Ureter (tissue), 1 donor: ENCODE measurements at regions not wholly inside any gene's neighbourhood (a gene's known extent, or its start where the extent isn't known, plus 50 kb on each side); places are given as distances from the start of the nearest gene placed in this dataset.

Experiments
- DNase-seq: peaks from one replicate; pipeline ENCODE4 v3.0.0-alpha.2; 2020; ENCODE audit warnings: low spot score
- donor health status: DM: yes; HTN: yes; CAD: no.

GRCh38 chr6:22399693-22400092 lies 102.9 kb upstream of the PRL start:
- DNase-seq = no peak

GRCh38 chr6:22401206-22401605 lies 104.4 kb upstream of the PRL start:
- no peak for DNase-seq

GRCh38 chr6:22401932-22402331 lies 105.1 kb upstream of the PRL start:
- DNase-seq = no peak

GRCh38 chr6:22409486-22409885 lies 112.7 kb upstream of the PRL start:
- no peak for DNase-seq

- no peak for DNase-seq
Measured at GRCh38 chr6:22411376-22412105, 114.7 kb upstream of the PRL start.

GRCh38 chr6:22412994-22413393 lies 116.2 kb upstream of the PRL start:
- no peak for DNase-seq

- DNase-seq = no peak
Measured at GRCh38 chr6:22413681-22414311, 117.0 kb upstream of the PRL start.

GRCh38 chr6:22418714-22419113 lies 121.9 kb upstream of the PRL start:
- no peak for DNase-seq

GRCh38 chr6:22421198-22421597 lies 124.4 kb upstream of the PRL start:
- no peak for DNase-seq

GRCh38 chr6:22424196-22424595 lies 127.4 kb upstream of the PRL start:
- DNase-seq = no peak

GRCh38 chr6:22432060-22432459 lies 135.2 kb upstream of the PRL start:
- no peak for DNase-seq

- DNase-seq = no peak
Measured at GRCh38 chr6:22433745-22434144, 135.6 kb upstream of the HDGFL1 start.

- DNase-seq = no peak
Measured at GRCh38 chr6:22435151-22435550, 134.2 kb upstream of the HDGFL1 start.

GRCh38 chr6:22436134-22436533 lies 133.2 kb upstream of the HDGFL1 start:
- no peak for DNase-seq

- no peak for DNase-seq
Measured at GRCh38 chr6:22437665-22438064, 131.7 kb upstream of the HDGFL1 start.

- DNase-seq = no peak
Measured at GRCh38 chr6:22442826-22443225, 126.5 kb upstream of the HDGFL1 start.

GRCh38 chr6:22444330-22444729 lies 125.0 kb upstream of the HDGFL1 start:
- DNase-seq = no peak

- no peak for DNase-seq
Measured at GRCh38 chr6:22445946-22446345, 123.4 kb upstream of the HDGFL1 start.

- no peak for DNase-seq
Measured at GRCh38 chr6:22447249-22448196, 121.8 kb upstream of the HDGFL1 start.

GRCh38 chr6:22448291-22448711 lies 121.1 kb upstream of the HDGFL1 start:
- no peak for DNase-seq

- DNase-seq = no peak
Measured at GRCh38 chr6:22451962-22452361, 117.4 kb upstream of the HDGFL1 start.

GRCh38 chr6:22455378-22455777 lies 114.0 kb upstream of the HDGFL1 start:
- no peak for DNase-seq

- no peak for DNase-seq
Measured at GRCh38 chr6:22457996-22458395, 111.4 kb upstream of the HDGFL1 start.
